Fibroblast of lung (primary cell): ENCODE measurements at regions not wholly inside any gene's neighbourhood (a gene's known extent, or its start where the extent isn't known, plus 50 kb on each side); places are given as distances from the start of the nearest gene placed in this dataset.

ENCODE experiments used
- DNase-seq, 2 donors: peaks; one replicate each; pipeline versions ENCODE4 v3.0.0 to v3.0.0-alpha.2; 2010; ENCODE audit warnings: low read depth in 2 of 2
- H2AFZ ChIP-seq: 2 replicates; pipeline ENCODE4 v1.5.1; 2012; ENCODE audit warnings: low read length, control low read depth, inconsistent platforms
- H3K27ac ChIP-seq: 2 replicates; pipeline ENCODE4 v1.5.1; 2011; ENCODE audit warnings: low read length, control low read depth; ENCODE audit not compliant: insufficient read depth
- H3K27me3 ChIP-seq: 2 replicates; pipeline ENCODE4 v1.5.1; 2011; ENCODE audit warnings: mild to moderate bottlenecking, low read length; ENCODE audit not compliant: control insufficient read depth, insufficient read depth
- H3K36me3 ChIP-seq: 2 replicates; pipeline ENCODE4 v1.5.1; 2011; ENCODE audit warnings: low read length; ENCODE audit not compliant: control insufficient read depth, insufficient read depth
- H3K4me1 ChIP-seq: 2 replicates; pipeline ENCODE4 v1.5.1; 2011; ENCODE audit warnings: low read length; ENCODE audit not compliant: control insufficient read depth, insufficient read depth; ENCODE audit errors: extremely low read depth
- H3K4me2 ChIP-seq: 2 replicates; pipeline ENCODE4 v1.5.1; 2011; ENCODE audit warnings: low read length, control low read depth; ENCODE audit not compliant: insufficient read depth; ENCODE audit errors: extremely low read depth
- H3K4me3 ChIP-seq, 4 experiments: fragments of 200-600 bp in 1 of 4; sonication (generic) in 1 of 4; replicated peaks in 1 of 4; 2 replicates each; pipeline ENCODE4 v1.5.1; 2011 to 2016; ENCODE audit warnings: low read length in 4 of 4, low read depth in 3 of 4, mild to moderate bottlenecking in 3 of 4, control low read depth in 2 of 4, inconsistent platforms in 1 of 4, mixed read lengths in 1 of 4; ENCODE audit not compliant: insufficient read depth in 1 of 4; ENCODE audit errors: control extremely low read depth in 1 of 4
- H3K79me2 ChIP-seq: 2 replicates; pipeline ENCODE4 v1.5.1; 2012; ENCODE audit warnings: mild to moderate bottlenecking, low read length, inconsistent platforms; ENCODE audit not compliant: control insufficient read depth, insufficient read depth
- H3K9ac ChIP-seq: 2 replicates; pipeline ENCODE4 v1.5.1; 2011; ENCODE audit warnings: mild to moderate bottlenecking, low read length, control low read depth; ENCODE audit not compliant: insufficient read depth
- H3K9me3 ChIP-seq: 2 replicates; pipeline ENCODE4 v1.5.1; 2012; ENCODE audit warnings: low read depth, low read length; ENCODE audit not compliant: control insufficient read depth, insufficient read depth
- H4K20me1 ChIP-seq: 2 replicates; pipeline ENCODE4 v1.5.1; 2011; ENCODE audit warnings: low read length; ENCODE audit not compliant: control insufficient read depth, insufficient read depth; ENCODE audit errors: extremely low read depth
- CTCF ChIP-seq, 2 donors: IDR thresholded peaks in 1 of 2; conservative IDR thresholded peaks in 1 of 2; 1 replicate in 1 of 2; 2 replicates in 1 of 2; pipeline ENCODE4 v1.5.1; 2011 to 2012; ENCODE audit warnings: low read length in 2 of 2, control low read depth in 1 of 2, inconsistent platforms in 1 of 2, low read depth in 1 of 2, mild to moderate bottlenecking in 1 of 2
- EZH2 ChIP-seq: IDR thresholded peaks from 2 replicates; pipeline ENCODE4 v1.5.1; 2012; ENCODE audit warnings: low read length, control low read depth, mild to moderate bottlenecking; ENCODE audit errors: missing control alignments

GRCh38 chrY:7845776-7846175 lies 934.2 kb upstream of the AMELY start:
- no peaks in the 10 kb centered on the region for H3K27me3 ChIP-seq
- DNase-seq = no peak
- no peaks in the 10 kb centered on the region for H3K36me3 ChIP-seq
- no peak overlapping the region for H2AFZ ChIP-seq
- no peak overlapping the region for H3K9ac ChIP-seq
- TF ChIP-seq EZH2 (no peak), CTCF (conservative IDR thresholded peaks at IDR 0.05 in 1 of 2, IDR thresholded peaks at IDR 0.05 in 1 of 2; ENCODE audit: low read depth in 1 of 2, low read length in 2 of 2) (no peak)
- H3K4me3 ChIP-seq = no peak overlapping the region
- H3K9me3 ChIP-seq = no peaks in the 10 kb centered on the region
- no peaks in the 10 kb centered on the region for H3K79me2 ChIP-seq
- H3K4me2 ChIP-seq = no peak overlapping the region
- H3K27ac ChIP-seq = no peak overlapping the region
- no peaks in the 10 kb centered on the region for H3K4me1 ChIP-seq
- H4K20me1 ChIP-seq = no peaks in the 10 kb centered on the region

DNA sequence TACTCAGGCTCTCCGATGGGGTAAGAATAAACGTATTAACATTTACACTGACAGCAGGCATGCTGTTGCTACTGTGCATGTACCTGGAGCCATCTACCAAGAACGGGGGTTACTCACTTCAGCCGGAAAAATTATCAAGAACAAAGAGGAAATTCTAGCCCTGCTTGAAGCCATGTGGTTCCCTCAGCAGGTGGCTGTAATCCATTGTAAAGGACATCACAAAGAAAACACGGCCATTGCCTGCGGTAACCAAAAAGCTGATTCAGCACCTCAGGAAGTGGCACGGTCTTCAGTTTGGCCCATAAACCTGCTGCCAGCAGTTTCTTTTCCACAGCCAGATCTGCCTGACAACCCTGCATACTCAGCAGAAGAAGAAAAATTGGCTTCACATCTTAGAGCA lies 925.5 kb upstream of the AMELY start:
- no peaks in the 10 kb centered on the region for H3K27me3 ChIP-seq
- H4K20me1 ChIP-seq = no peaks in the 10 kb centered on the region
- H3K4me1 ChIP-seq = no peaks in the 10 kb centered on the region
- no peaks in the 10 kb centered on the region for H3K79me2 ChIP-seq
- H3K4me3 ChIP-seq = no peak overlapping the region
- H3K4me2 ChIP-seq = no peak overlapping the region
- H3K9me3 ChIP-seq = no peaks in the 10 kb centered on the region
- no peaks in the 10 kb centered on the region for H3K36me3 ChIP-seq
- no peak overlapping the region for H3K27ac ChIP-seq
- DNase-seq = no peak
- no peak overlapping the region for H3K9ac ChIP-seq
- no peak for TF ChIP-seq EZH2
- no peak for TF ChIP-seq CTCF (conservative IDR thresholded peaks at IDR 0.05 in 1 of 2, IDR thresholded peaks at IDR 0.05 in 1 of 2; ENCODE audit: low read depth in 1 of 2, low read length in 2 of 2)
- H2AFZ ChIP-seq = no peak overlapping the region

DNA sequence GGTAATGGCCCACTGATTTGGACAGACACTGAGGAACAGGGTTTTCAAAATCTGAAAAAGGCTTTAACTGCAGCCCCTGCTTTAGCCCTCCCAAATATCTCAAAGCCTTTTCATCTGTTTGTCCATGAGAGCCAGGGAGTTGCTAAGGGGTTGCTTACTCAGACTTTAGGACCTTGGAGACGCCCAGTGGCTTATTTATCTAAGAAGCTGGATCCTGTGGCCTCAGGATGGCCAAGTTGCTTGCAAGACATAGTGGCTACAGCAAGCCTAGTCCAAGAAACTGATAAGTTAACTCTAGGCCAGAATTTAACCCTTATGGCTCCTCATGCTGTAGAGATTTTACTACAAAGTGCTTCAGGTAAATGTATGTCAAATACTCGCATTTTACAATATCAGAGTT lies 924.8 kb upstream of the AMELY start:
- H3K4me2 ChIP-seq = no peak overlapping the region
- no peaks in the 10 kb centered on the region for H4K20me1 ChIP-seq
- DNase-seq = peak in 1 of 2 donors; percentile 46

More for the DNA sequence above, 924.8 kb upstream of the AMELY start:
- Histone ChIP-seq H3K4me3 (no peak overlapping the region), H3K27ac (no peak overlapping the region), H3K4me1 (no peaks in the 10 kb centered on the region), H3K79me2 (no peaks in the 10 kb centered on the region), H3K36me3 (no peaks in the 10 kb centered on the region), H3K9ac (no peak overlapping the region), H3K27me3 (no peaks in the 10 kb centered on the region), H3K9me3 (no peaks in the 10 kb centered on the region), H2AFZ (no peak overlapping the region)
- TF ChIP-seq EZH2 (no peak), CTCF (conservative IDR thresholded peaks at IDR 0.05 in 1 of 2, IDR thresholded peaks at IDR 0.05 in 1 of 2; ENCODE audit: low read depth in 1 of 2, low read length in 2 of 2) (no peak)
